ENCODE measurements at regions not wholly inside any gene's neighbourhood (a gene's known extent, or its start where the extent isn't known, plus 50 kb on each side); places are given as distances from the start of the nearest gene placed in this dataset.

GRCh38 chr15:85872125-85872524 is 77.4 kb upstream of the KLHL25 start:
- TF ChIP-seq, protein P1, sequence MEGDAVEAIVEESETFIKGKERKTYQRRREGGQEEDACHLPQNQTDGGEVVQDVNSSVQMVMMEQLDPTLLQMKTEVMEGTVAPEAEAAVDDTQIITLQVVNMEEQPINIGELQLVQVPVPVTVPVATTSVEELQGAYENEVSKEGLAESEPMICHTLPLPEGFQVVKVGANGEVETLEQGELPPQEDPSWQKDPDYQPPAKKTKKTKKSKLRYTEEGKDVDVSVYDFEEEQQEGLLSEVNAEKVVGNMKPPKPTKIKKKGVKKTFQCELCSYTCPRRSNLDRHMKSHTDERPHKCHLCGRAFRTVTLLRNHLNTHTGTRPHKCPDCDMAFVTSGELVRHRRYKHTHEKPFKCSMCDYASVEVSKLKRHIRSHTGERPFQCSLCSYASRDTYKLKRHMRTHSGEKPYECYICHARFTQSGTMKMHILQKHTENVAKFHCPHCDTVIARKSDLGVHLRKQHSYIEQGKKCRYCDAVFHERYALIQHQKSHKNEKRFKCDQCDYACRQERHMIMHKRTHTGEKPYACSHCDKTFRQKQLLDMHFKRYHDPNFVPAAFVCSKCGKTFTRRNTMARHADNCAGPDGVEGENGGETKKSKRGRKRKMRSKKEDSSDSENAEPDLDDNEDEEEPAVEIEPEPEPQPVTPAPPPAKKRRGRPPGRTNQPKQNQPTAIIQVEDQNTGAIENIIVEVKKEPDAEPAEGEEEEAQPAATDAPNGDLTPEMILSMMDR (IDR thresholded peaks at IDR 0.05; ENCODE audit: control extremely low read depth, extremely low read depth, low read depth, missing control alignments): no peak
- no peak for DNase-seq (ENCODE audit: extremely low spot score)
- CTCF ChIA-PET: interaction anchor here (2.5 kb wide), 1 partner anchor 13 kb away, joined by 11 read pairs; no protein-coding TSS in a partner anchor
- POLR2A ChIA-PET: no interaction called here

GRCh38 chr15:85874236-85874635 is 79.5 kb upstream of the KLHL25 start:
- DNase-seq (ENCODE audit: extremely low spot score): no peak
- POLR2A ChIA-PET: no interaction called here
- CTCF ChIA-PET: no interaction called here
- TF ChIP-seq, protein P1 (IDR thresholded peaks at IDR 0.05; ENCODE audit: control extremely low read depth, extremely low read depth, low read depth, missing control alignments): no peak

GRCh38 chr15:85875756-85876155 is 81.0 kb upstream of the KLHL25 start:
- ChIA-PET CTCF (no interaction called here), POLR2A (no interaction called here)
- DNase-seq (ENCODE audit: extremely low spot score): no peak
- TF ChIP-seq, protein P1 (IDR thresholded peaks at IDR 0.05; ENCODE audit: control extremely low read depth, extremely low read depth, low read depth, missing control alignments): no peak

DNA sequence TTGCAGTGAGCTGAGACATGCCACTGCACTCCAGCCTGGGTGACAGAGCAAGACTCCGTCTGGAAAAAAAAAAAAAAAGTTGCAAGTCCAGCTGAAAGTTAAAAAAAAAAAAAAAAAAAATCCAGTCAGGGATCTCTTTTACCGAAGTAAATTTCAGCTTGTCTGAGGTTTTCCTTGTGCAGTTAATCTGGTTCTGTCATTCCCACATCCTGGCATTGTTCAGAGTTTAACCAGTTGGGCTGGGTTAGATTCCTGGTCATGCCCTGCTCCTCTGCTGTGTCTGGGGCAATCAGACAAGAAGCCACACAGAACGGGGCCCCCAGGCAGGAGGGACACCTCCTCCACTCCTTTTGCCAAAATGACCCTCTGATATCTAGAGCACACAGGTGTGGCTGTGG is 84.1 kb upstream of the KLHL25 start:
- TF ChIP-seq, protein P1 (IDR thresholded peaks at IDR 0.05; ENCODE audit: control extremely low read depth, extremely low read depth, low read depth, missing control alignments): no peak
- CTCF ChIA-PET: no interaction called here
- POLR2A ChIA-PET: no interaction called here
- DNase-seq (ENCODE audit: extremely low spot score): no peak

DNA sequence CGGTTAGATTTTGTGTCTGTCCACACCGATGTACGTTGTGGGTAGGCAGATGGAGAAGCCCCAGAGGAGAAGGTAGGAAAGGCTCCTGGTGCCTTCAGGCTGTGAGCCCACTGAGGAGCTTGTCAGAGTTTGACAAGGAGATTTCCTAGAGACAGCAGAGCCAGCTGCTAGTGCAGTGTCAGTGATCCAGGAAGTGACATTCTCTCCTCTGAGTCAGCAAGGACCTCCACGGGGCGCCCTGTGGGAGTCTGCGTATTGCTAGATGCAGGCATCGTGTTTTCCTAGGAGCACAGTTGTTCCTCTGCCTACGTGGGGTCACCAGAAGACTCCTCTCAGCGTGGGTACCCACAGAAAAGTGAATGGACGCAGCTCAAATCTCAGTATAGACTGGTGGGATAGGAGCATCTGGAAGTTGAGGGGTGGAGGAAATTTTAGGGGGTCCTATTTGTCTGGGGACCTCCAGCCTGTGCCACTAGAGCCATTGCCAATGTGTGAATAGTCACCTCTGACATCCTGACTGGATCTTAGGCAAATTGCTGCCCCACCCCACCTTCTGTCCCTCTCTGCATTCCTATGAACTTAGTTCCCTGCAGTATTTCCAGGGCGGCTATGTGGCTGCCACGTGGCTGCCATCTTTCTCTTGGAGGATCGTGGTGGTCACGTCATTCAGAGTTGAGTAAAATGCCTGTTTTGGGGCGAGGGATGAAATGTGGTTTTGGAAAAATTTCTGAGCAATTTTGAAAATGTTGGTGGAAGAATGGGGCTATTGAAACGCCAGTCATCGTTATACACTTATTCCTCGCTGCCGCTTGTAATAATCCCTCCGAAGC is 84.8 kb upstream of the KLHL25 start:
- TF ChIP-seq, protein P1 (IDR thresholded peaks at IDR 0.05; ENCODE audit: control extremely low read depth, extremely low read depth, low read depth, missing control alignments): no peak
- CTCF ChIA-PET: no interaction called here
- POLR2A ChIA-PET: no interaction called here
- DNase-seq (ENCODE audit: extremely low spot score): no peak

GRCh38 chr15:85880501-85881190 is 85.9 kb upstream of the KLHL25 start:
- POLR2A ChIA-PET: no interaction called here
- no peak for DNase-seq (ENCODE audit: extremely low spot score)
- CTCF ChIA-PET: no interaction called here
- TF ChIP-seq, protein P1 (IDR thresholded peaks at IDR 0.05; ENCODE audit: control extremely low read depth, extremely low read depth, low read depth, missing control alignments): no peak
